GM23248 (cell line): ENCODE measurements at regions not wholly inside any gene's neighbourhood (a gene's known extent, or its start where the extent isn't known, plus 50 kb on each side); places are given as distances from the start of the nearest gene placed in this dataset.

Experiments used
- DNase-seq: peaks from one replicate; pipeline ENCODE4 v3.0.0-alpha.2; 2015
- H2AFZ ChIP-seq: fragments of 200-600 bp; sonication (generic); 2 replicates; pipeline ENCODE4 v1.6.1; 2016; ENCODE audit warnings: antibody characterized with exemption
- H3F3A ChIP-seq: fragments of 200-600 bp; sonication (generic); 2 replicates; pipeline ENCODE4 v1.6.1; 2016; ENCODE audit warnings: mild to moderate bottlenecking, antibody characterized with exemption, mixed run types; ENCODE audit not compliant: insufficient read depth
- H3K27ac ChIP-seq: fragments of 200-600 bp; sonication (generic); 2 replicates; pipeline ENCODE4 v1.5.1; 2016; ENCODE audit warnings: mild to moderate bottlenecking
- H3K27me3 ChIP-seq: fragments of 200-600 bp; sonication (generic); replicated peaks from 2 replicates; pipeline ENCODE4 v1.6.1; 2016; ENCODE audit warnings: mild to moderate bottlenecking; ENCODE audit not compliant: insufficient read depth
- H3K36me3 ChIP-seq: fragments of 200-600 bp; sonication (generic); 2 replicates; pipeline ENCODE4 v1.6.1; 2016; ENCODE audit warnings: low read depth, mild to moderate bottlenecking
- H3K4me1 ChIP-seq: fragments of 200-600 bp; sonication (generic); 2 replicates; pipeline ENCODE4 v1.6.1; 2016; ENCODE audit warnings: mild to moderate bottlenecking; ENCODE audit not compliant: insufficient read depth
- H3K4me2 ChIP-seq: fragments of 200-600 bp; sonication (generic); one replicate; pipeline ENCODE4 v1.6.1; 2016; ENCODE audit warnings: mild to moderate bottlenecking; ENCODE audit not compliant: unreplicated experiment
- H3K4me3 ChIP-seq: fragments of 200-600 bp; sonication (generic); 2 replicates; pipeline ENCODE4 v1.5.1; 2016; ENCODE audit warnings: mild to moderate bottlenecking
- H3K79me2 ChIP-seq: fragments of 200-600 bp; sonication (generic); 2 replicates; pipeline ENCODE4 v1.6.1; 2016; ENCODE audit warnings: mild to moderate bottlenecking; ENCODE audit not compliant: insufficient read depth
- H3K9ac ChIP-seq: fragments of 200-600 bp; sonication (generic); 2 replicates; pipeline ENCODE4 v1.6.1; 2016; ENCODE audit warnings: mild to moderate bottlenecking
- H3K9me2 ChIP-seq: fragments of 200-600 bp; sonication (generic); 2 replicates; pipeline ENCODE4 v1.6.1; 2016; ENCODE audit warnings: mixed run types, mild to moderate bottlenecking, moderate library complexity; ENCODE audit not compliant: insufficient read depth
- H3K9me3 ChIP-seq: fragments of 200-600 bp; sonication (generic); one replicate; pipeline ENCODE4 v1.6.1; 2017; ENCODE audit warnings: low read depth
- H4K20me1 ChIP-seq: fragments of 200-600 bp; sonication (generic); 2 replicates; pipeline ENCODE4 v1.6.0; 2016; ENCODE audit not compliant: insufficient read depth
- EZH2 ChIP-seq: fragments of 200-600 bp; sonication (generic); IDR thresholded peaks from 2 replicates; pipeline ENCODE4 v1.6.1; 2018; ENCODE audit warnings: antibody characterized with exemption, mild to moderate bottlenecking; ENCODE audit not compliant: insufficient read depth, poor library complexity, severe bottlenecking
- EZH2phosphoT487 ChIP-seq: fragments of 200-600 bp; sonication (generic); IDR thresholded peaks from 2 replicates; pipeline ENCODE4 v1.6.1; 2018; ENCODE audit warnings: antibody characterized with exemption, moderate library complexity, mild to moderate bottlenecking, low read depth; ENCODE audit not compliant: insufficient read depth
- WGBS, 2 experiments: methylation state at CpG; one replicate each; pipeline ENCODE4 v1.1.6; 2015 to 2017; ENCODE audit warnings: low lambda C conversion rate in 2 of 2, low coverage in 1 of 2; ENCODE audit errors: missing lambda C conversion rate in 2 of 2; 5-methylcytosine and 5-hydroxymethylcytosine counted together
- in situ Hi-C: fragments of 300-500 bp; cut with MboI; formaldehyde crosslinking; loops from 2 replicates; pipeline ENCODE4 v1.15.0; 2020

- DNase-seq: no peak
- no peaks in the 10 kb centered on the region for H3K36me3 ChIP-seq
- in situ Hi-C loops: no loop called here
- no peak overlapping the region for H3K4me3 ChIP-seq
- peaks cover 18% of the 10 kb centered on the region for H3K4me1 ChIP-seq
- no peak overlapping the region for H3K9ac ChIP-seq
- no peaks in the 10 kb centered on the region for H3K9me2 ChIP-seq
- H3K4me2 ChIP-seq: no peak overlapping the region
- no peaks in the 10 kb centered on the region for H3K79me2 ChIP-seq
- no peaks in the 10 kb centered on the region for H3K9me3 ChIP-seq
- TF ChIP-seq EZH2phosphoT487: no peak
- no peak for TF ChIP-seq EZH2
- 0 out of 2 replicates have a peak overlapping the region, but pooled peaks have one; percentile 2 for H2AFZ ChIP-seq
- H3K27ac ChIP-seq: no peak overlapping the region
- no peaks in the 10 kb centered on the region for H3K27me3 ChIP-seq
- no peaks in the 10 kb centered on the region for H4K20me1 ChIP-seq
- H3F3A ChIP-seq: no peaks in the 10 kb centered on the region
- 37 to 38% methylated on average over 8 of the region's 8 CpGs for WGBS, 2 experiments
These were observed 210.3 kb upstream of the RBMS1 start for GRCh38 chr2:160703648-160704585.

GRCh38 chr2:160715428-160715827 is 221.8 kb upstream of the RBMS1 start:
- TF ChIP-seq EZH2: no peak
- no peak for TF ChIP-seq EZH2phosphoT487
- in situ Hi-C loops: no loop called here
- H3K27ac ChIP-seq: no peak overlapping the region

GRCh38 chr2:160719116-160719515 is 225.5 kb upstream of the RBMS1 start:
- Histone ChIP-seq H3K4me2 (no peak overlapping the region), H3K27me3 (no peaks in the 10 kb centered on the region), H3K9me2 (no peaks in the 10 kb centered on the region), H3F3A (peaks cover 11% of the 10 kb centered on the region; the same call in 1 of the 2 replicates), H3K4me1 (peaks cover 19% of the 10 kb centered on the region), H3K4me3 (no peak overlapping the region), H4K20me1 (no peaks in the 10 kb centered on the region), H3K79me2 (no peaks in the 10 kb centered on the region), H3K9me3 (no peaks in the 10 kb centered on the region), H2AFZ (no peak overlapping the region), H3K9ac (no peak overlapping the region), H3K27ac (no peak overlapping the region), H3K36me3 (no peaks in the 10 kb centered on the region)
- DNase-seq: peak; percentile 68
- in situ Hi-C loops: no loop called here
- TF ChIP-seq EZH2phosphoT487: no peak
- no peak for TF ChIP-seq EZH2
- 49 to 54% methylated on average over 3 of the region's 3 CpGs for WGBS, 2 experiments

More at GRCh38 chr2:160715428-160715827, 221.8 kb upstream of the RBMS1 start:
- no peak overlapping the region for H3K4me3 ChIP-seq
- DNase-seq: no peak
- WGBS, 2 experiments: 90 to 94% methylated on average over 2 of the region's 2 CpGs
- no peak overlapping the region for H3K9ac ChIP-seq
- H3F3A ChIP-seq: no peaks in the 10 kb centered on the region
- H3K4me2 ChIP-seq: no peak overlapping the region
- no peak overlapping the region for H2AFZ ChIP-seq
- no peaks in the 10 kb centered on the region for H3K36me3 ChIP-seq
- no peaks in the 10 kb centered on the region for H3K27me3 ChIP-seq
- no peaks in the 10 kb centered on the region for H3K9me2 ChIP-seq
- no peaks in the 10 kb centered on the region for H4K20me1 ChIP-seq
- no peaks in the 10 kb centered on the region for H3K9me3 ChIP-seq
- no peaks in the 10 kb centered on the region for H3K79me2 ChIP-seq
- H3K4me1 ChIP-seq: peaks cover 7% of the 10 kb centered on the region; the same call in 1 of the 2 replicates

GRCh38 chr2:160720098-160720497 is 226.5 kb upstream of the RBMS1 start:
- Histone ChIP-seq H3K9ac (no peak overlapping the region), H3K27me3 (no peaks in the 10 kb centered on the region), H3K79me2 (no peaks in the 10 kb centered on the region), H3K4me1 (peaks cover 19% of the 10 kb centered on the region), H4K20me1 (no peaks in the 10 kb centered on the region), H3F3A (peaks cover 11% of the 10 kb centered on the region; the same call in 1 of the 2 replicates), H3K36me3 (no peaks in the 10 kb centered on the region), H3K9me2 (no peaks in the 10 kb centered on the region), H3K9me3 (no peaks in the 10 kb centered on the region), H3K4me3 (no peak overlapping the region), H3K27ac (no peak overlapping the region), H2AFZ (no peak overlapping the region), H3K4me2 (no peak overlapping the region)
- TF ChIP-seq EZH2: no peak
- TF ChIP-seq EZH2phosphoT487: no peak
- in situ Hi-C loops: no loop called here
- 62 to 77% methylated on average over 1 of the region's 1 CpG for WGBS, 2 experiments
- DNase-seq: no peak
